GM12873 (cell line): ENCODE measurements at regions not wholly inside any gene's neighbourhood (a gene's known extent, or its start where the extent isn't known, plus 50 kb on each side); places are given as distances from the start of the nearest gene placed in this dataset.

Experiments used
- CTCF ChIP-seq: IDR thresholded peaks from 2 replicates; pipeline ENCODE4 v1.5.1; 2012; ENCODE audit warnings: low read depth, mild to moderate bottlenecking, moderate library complexity, low read length, control low read depth; ENCODE audit not compliant: insufficient read depth; ENCODE audit errors: missing control alignments

GRCh38 chr21:21715266-21715969 lies 717.2 kb downstream of the NCAM2 start:
- TF ChIP-seq CTCF: no peak

DNA sequence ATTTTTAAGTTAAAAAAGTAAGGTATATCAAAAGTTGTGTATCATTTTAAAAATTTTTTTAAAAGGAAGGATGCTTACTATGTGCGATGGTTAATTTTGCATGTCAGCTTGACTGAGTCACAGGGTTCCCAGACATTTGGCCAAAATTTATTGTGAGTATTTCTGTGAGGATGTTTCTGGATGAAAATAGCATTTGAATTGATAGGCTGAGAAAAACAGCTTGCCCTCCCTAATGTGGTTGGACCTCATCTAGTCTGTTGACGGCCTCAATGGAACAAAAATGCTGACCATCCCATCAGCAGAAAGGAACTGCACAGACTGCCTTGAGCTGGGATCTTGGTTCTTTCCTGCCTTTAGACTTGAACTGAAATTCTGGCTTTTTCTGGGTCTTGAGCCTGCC lies 724.5 kb downstream of the NCAM2 start:
- no peak for TF ChIP-seq CTCF

GRCh38 chr21:21730512-21730911 lies 732.3 kb downstream of the NCAM2 start:
- no peak for TF ChIP-seq CTCF

DNA sequence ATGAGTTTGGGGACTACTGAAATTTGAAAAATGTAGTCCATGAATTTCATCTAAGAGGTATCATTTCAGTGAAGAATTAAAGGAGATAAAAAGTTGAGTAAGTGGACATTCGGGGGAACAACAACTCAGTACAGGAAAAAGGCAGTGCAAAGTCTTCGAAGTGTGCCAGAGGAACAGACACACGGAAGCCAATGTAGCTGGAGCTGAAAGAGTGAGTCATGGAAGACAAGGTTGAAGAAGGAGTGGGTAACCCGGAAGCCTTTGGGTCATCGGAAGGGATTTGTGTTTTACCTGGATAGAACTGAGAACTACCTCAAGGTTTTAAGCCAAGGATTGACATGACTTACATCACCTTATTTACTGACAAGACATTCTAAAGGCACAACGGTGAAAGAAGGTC lies 733.4 kb downstream of the NCAM2 start:
- no peak for TF ChIP-seq CTCF

DNA sequence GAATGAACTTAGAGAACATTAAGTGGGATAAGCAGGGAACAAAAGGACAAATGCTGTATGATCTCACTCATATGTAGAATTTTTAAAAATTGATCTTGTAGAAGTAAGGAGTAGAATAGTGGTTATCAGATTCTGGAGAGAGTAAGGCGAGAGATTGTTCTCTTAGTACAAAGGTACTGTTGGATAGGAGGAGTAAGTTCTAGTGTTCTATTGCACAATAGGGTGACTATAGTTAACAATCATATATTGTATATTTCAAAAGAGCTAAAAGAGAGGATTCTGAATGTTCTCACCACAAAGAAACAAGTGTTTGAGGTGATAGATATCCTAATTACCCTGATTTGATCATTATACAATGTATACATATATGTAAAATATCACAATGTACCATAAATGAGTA lies 735.9 kb downstream of the NCAM2 start:
- no peak for TF ChIP-seq CTCF

DNA sequence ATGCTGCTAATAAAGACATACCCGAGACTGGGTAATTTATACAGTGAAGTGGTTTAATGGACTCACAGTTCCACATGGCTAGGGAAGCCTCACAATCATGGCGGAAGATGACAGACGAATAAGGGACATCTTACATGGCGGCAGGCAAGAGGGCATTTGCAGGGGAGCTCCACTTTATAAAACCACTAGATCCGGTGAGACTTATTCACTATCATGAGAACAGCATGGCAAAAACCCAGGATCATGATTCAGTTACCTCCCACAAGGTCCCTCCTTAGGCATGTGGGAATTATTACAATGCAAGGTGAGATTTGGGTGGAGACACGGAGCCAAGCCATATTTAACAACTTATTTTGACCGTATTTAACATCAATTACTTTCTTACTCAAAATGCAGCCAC lies 739.0 kb downstream of the NCAM2 start:
- TF ChIP-seq CTCF: no peak

- no peak for TF ChIP-seq CTCF
Measured at GRCh38 chr21:21740207-21740606, 742.0 kb downstream of the NCAM2 start.
